Ascending aorta (tissue), 2 donors: ENCODE measurements at regions not wholly inside any gene's neighbourhood (a gene's known extent, or its start where the extent isn't known, plus 50 kb on each side); places are given as distances from the start of the nearest gene placed in this dataset.
"Not testable (repeated sequence)": the region's sequence is repeated elsewhere in the genome, so short reads cannot be mapped to it uniquely, and the experiment has no call there.

Source experiments
- DNase-seq, 2 donors: peaks; one replicate each; pipeline ENCODE4 v3.0.0-alpha.2; 2019; ENCODE audit warnings: low spot score in 2 of 2
- H3K27ac ChIP-seq, 2 donors: fragments of 200-600 bp; sonication (generic); one replicate each; pipeline ENCODE4 v1.5.1; 2016 to 2017; ENCODE audit warnings: mild to moderate bottlenecking in 1 of 2
- H3K27me3 ChIP-seq: fragments of 200-600 bp; sonication (generic); one replicate; pipeline ENCODE4 v1.5.1; 2017
- H3K36me3 ChIP-seq, 2 donors: fragments of 200-600 bp; sonication (generic); one replicate each; pipeline ENCODE4 v1.5.1; 2016
- H3K4me1 ChIP-seq, 2 donors: fragments of 200-600 bp; sonication (generic); one replicate each; pipeline ENCODE4 v1.5.1; 2016 to 2017; ENCODE audit warnings: mild to moderate bottlenecking in 1 of 2
- H3K4me3 ChIP-seq, 2 donors: fragments of 200-600 bp; sonication (generic); one replicate each; pipeline ENCODE4 v1.5.1; 2016 to 2017; ENCODE audit warnings: mild to moderate bottlenecking in 1 of 2
- H3K9me3 ChIP-seq, 2 donors: fragments of 200-600 bp; sonication (generic); one replicate each; pipeline ENCODE4 v1.5.1; 2016
- intact Hi-C: fragments of 100-400 bp; cut with DNase I; formaldehyde crosslinking; loops from one replicate; pipeline ENCODE4 v1.15.1; 2023
- TF ChIP-seq, protein P1 (sequence below), 3 experiments: fragments of 200-600 bp in 2 of 3; fragments of 450-650 bp in 1 of 3; sonication (generic) in 2 of 3; IDR thresholded peaks; one replicate each; pipeline ENCODE4 v1.5.1; 2016 to 2019; ENCODE audit warnings: antibody characterized with exemption in 3 of 3, mild to moderate bottlenecking in 1 of 3, moderate library complexity in 1 of 3

GRCh38 chr3:182023843-182024242, 312.1 kb downstream of the SOX2 start:
- TF ChIP-seq, protein P1, sequence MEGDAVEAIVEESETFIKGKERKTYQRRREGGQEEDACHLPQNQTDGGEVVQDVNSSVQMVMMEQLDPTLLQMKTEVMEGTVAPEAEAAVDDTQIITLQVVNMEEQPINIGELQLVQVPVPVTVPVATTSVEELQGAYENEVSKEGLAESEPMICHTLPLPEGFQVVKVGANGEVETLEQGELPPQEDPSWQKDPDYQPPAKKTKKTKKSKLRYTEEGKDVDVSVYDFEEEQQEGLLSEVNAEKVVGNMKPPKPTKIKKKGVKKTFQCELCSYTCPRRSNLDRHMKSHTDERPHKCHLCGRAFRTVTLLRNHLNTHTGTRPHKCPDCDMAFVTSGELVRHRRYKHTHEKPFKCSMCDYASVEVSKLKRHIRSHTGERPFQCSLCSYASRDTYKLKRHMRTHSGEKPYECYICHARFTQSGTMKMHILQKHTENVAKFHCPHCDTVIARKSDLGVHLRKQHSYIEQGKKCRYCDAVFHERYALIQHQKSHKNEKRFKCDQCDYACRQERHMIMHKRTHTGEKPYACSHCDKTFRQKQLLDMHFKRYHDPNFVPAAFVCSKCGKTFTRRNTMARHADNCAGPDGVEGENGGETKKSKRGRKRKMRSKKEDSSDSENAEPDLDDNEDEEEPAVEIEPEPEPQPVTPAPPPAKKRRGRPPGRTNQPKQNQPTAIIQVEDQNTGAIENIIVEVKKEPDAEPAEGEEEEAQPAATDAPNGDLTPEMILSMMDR (IDR thresholded peaks at IDR 0.05): no peak
- Histone ChIP-seq H3K36me3 (no peaks in the 10 kb centered on the region), H3K4me1 (no peaks in the 10 kb centered on the region), H3K27me3 (no peaks in the 10 kb centered on the region), H3K4me3 (no peak overlapping the region), H3K27ac (no peak overlapping the region), H3K9me3 (no peaks in the 10 kb centered on the region)
- intact Hi-C loops: no loop called here
- no peak for DNase-seq

- no peak overlapping the region for H3K27ac ChIP-seq
- no peak overlapping the region for H3K4me3 ChIP-seq
- intact Hi-C loops: no loop called here
- H3K4me1 ChIP-seq: no peaks in the 10 kb centered on the region
- no peak for DNase-seq
- no peaks in the 10 kb centered on the region for H3K9me3 ChIP-seq
- H3K27me3 ChIP-seq: no peaks in the 10 kb centered on the region
- TF ChIP-seq, protein P1 (IDR thresholded peaks at IDR 0.05): no peak
- no peaks in the 10 kb centered on the region for H3K36me3 ChIP-seq
These were observed 315.6 kb downstream of the SOX2 start for GRCh38 chr3:182027366-182027765.

GRCh38 chr3:182028081-182028480, 316.4 kb downstream of the SOX2 start:
- Histone ChIP-seq H3K9me3 (no peaks in the 10 kb centered on the region), H3K27me3 (no peaks in the 10 kb centered on the region), H3K4me1 (no peaks in the 10 kb centered on the region), H3K4me3 (no peak overlapping the region), H3K27ac (no peak overlapping the region), H3K36me3 (no peaks in the 10 kb centered on the region)
- intact Hi-C loops: no loop called here
- TF ChIP-seq, protein P1 (IDR thresholded peaks at IDR 0.05): no peak
- no peak for DNase-seq

- intact Hi-C loops, H3K9me3 ChIP-seq, H3K27me3 ChIP-seq: not testable (repeated sequence)
These were observed 322.5 kb downstream of the SOX2 start for GRCh38 chr3:182034231-182034630.

DNA sequence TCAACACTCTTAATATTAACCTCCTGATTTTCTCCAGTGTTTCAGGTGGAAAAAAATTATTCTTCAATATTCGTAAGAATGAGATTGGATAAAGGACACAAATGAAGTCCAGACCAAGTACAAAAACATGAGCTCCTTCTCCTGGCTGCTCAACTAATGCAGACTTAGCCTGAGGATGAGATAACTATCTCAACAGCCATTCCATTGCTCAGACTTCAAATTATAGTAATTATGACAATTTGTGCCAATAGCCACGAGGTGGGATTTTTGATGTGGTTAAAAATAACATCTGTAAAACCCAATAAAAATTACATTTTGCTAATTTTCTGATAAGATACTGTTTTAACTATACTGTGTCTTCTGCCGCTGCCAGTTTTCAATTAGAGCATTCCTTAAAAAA, 323.6 kb downstream of the SOX2 start:
- TF ChIP-seq, protein P1 (IDR thresholded peaks at IDR 0.05): no peak
- no peak overlapping the region for H3K27ac ChIP-seq
- H3K4me1 ChIP-seq: no peaks in the 10 kb centered on the region
- no peaks in the 10 kb centered on the region for H3K9me3 ChIP-seq
- no peaks in the 10 kb centered on the region for H3K27me3 ChIP-seq
- DNase-seq: no peak
- H3K36me3 ChIP-seq: no peaks in the 10 kb centered on the region
- H3K4me3 ChIP-seq: no peak overlapping the region
- intact Hi-C loops: no loop called here

More at GRCh38 chr3:182034231-182034630, 322.5 kb downstream of the SOX2 start:
- H3K4me1 ChIP-seq, H3K27ac ChIP-seq, DNase-seq, H3K4me3 ChIP-seq, H3K36me3 ChIP-seq: not testable (repeated sequence)

DNA sequence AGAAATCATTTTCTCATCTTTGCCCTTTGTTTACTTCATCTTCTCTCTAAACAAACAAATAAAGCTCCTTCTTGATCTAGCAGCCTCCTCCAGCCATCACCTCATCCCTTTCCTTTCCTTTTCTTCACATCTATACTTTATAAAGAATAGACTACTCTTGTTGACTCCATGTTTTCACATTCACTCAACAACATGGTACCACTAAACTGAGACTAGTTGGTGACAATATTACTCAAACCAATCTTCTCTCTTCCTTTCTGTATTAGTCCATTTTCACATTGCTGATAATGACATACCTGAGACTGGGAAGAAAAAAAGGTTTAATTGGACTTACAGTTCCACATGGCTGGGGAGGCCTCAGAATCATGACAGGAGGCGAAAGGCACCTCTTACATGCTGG, 324.7 kb downstream of the SOX2 start:
- H3K27me3 ChIP-seq: no peaks in the 10 kb centered on the region
- H3K4me3 ChIP-seq: no peak overlapping the region
- TF ChIP-seq, protein P1 (IDR thresholded peaks at IDR 0.05): no peak
- H3K9me3 ChIP-seq: no peaks in the 10 kb centered on the region
- no peak overlapping the region for H3K27ac ChIP-seq
- H3K4me1 ChIP-seq: no peaks in the 10 kb centered on the region
- DNase-seq: no peak
- intact Hi-C loops: no loop called here
- no peaks in the 10 kb centered on the region for H3K36me3 ChIP-seq
